ENCODE measurements at regions not wholly inside any gene's neighbourhood (a gene's known extent, or its start where the extent isn't known, plus 50 kb on each side); places are given as distances from the start of the nearest gene placed in this dataset.

DNA sequence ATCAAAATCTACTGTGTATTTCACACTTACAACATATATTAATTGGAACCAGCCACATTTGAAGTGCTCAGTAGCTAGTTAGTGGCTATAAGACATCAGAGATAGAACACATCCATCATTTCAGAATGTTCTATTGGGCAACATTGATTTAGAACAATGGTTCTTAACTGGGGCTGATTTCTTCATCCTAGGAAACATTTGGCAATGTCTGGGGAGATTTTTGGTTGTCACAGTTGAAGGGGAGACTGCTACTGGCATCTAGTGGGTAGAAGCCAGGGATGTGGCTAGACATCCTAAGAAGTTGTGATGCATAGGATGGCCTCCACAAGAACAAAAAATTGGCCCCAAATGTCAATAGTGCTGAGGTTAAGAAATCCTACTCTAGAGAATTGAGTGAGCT lies 132.5 kb downstream of the OLIG3 start:
- no peak for TF ChIP-seq POLR2A (IDR thresholded peaks at IDR 0.05)
- TF ChIP-seq, protein P1, sequence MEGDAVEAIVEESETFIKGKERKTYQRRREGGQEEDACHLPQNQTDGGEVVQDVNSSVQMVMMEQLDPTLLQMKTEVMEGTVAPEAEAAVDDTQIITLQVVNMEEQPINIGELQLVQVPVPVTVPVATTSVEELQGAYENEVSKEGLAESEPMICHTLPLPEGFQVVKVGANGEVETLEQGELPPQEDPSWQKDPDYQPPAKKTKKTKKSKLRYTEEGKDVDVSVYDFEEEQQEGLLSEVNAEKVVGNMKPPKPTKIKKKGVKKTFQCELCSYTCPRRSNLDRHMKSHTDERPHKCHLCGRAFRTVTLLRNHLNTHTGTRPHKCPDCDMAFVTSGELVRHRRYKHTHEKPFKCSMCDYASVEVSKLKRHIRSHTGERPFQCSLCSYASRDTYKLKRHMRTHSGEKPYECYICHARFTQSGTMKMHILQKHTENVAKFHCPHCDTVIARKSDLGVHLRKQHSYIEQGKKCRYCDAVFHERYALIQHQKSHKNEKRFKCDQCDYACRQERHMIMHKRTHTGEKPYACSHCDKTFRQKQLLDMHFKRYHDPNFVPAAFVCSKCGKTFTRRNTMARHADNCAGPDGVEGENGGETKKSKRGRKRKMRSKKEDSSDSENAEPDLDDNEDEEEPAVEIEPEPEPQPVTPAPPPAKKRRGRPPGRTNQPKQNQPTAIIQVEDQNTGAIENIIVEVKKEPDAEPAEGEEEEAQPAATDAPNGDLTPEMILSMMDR (IDR thresholded peaks at IDR 0.05), result no peak
- Histone ChIP-seq H3K27ac (no peak overlapping the region), H3K27me3 (no peaks in the 10 kb centered on the region), H3K4me3 (no peak overlapping the region), H3K4me1 (no peaks in the 10 kb centered on the region), H3K9me3 (no peaks in the 10 kb centered on the region), H3K36me3 (no peaks in the 10 kb centered on the region)
- no peak for DNase-seq

DNA sequence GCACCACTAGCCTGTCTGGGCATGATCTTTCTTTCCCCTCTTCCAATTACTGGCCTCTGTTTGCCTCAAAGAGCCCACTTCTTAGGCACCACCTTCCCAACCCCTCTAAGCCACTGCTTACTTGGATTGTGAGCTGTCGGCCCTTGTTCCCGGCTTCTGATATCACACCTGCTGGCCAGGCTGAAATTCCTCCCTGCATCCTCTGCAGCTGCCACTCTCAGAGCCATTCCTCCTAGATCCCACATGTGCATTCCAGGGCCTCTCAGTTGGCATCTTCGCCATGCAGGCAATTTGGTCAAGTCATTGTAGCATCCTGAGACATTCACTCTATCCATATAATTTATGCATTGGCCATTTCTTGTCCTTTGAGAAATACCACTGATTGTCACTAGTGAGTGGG lies 135.9 kb downstream of the OLIG3 start:
- no peaks in the 10 kb centered on the region for H3K9me3 ChIP-seq
- DNase-seq, result no peak
- no peaks in the 10 kb centered on the region for H3K27me3 ChIP-seq
- H3K27ac ChIP-seq, result no peak overlapping the region
- peaks cover 0 to 2% (median 0%) of the 10 kb centered on the region in 4 donors for H3K4me1 ChIP-seq
- TF ChIP-seq, protein P1 (IDR thresholded peaks at IDR 0.05), result no peak
- TF ChIP-seq POLR2A (IDR thresholded peaks at IDR 0.05), result no peak
- H3K4me3 ChIP-seq, result no peak overlapping the region
- H3K36me3 ChIP-seq, result no peaks in the 10 kb centered on the region

DNA sequence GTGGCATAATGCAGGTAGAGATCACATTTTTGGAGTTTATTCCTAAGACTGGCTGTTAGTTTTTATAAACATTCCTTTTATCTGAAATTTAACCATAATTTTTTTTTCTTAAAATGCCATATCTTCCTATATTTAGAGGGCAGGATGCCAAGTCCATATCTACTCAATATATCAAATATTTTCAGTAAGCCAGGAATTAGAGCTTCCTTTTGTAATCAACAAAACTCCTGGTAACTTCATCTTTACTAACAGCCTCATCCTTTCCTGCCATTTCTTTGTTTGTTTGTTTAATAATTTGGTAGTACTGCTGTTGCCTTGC lies 136.3 kb downstream of the OLIG3 start:
- no peak for DNase-seq
- no peaks in the 10 kb centered on the region for H3K27me3 ChIP-seq
- H3K9me3 ChIP-seq, result no peaks in the 10 kb centered on the region
- H3K4me1 ChIP-seq, result peaks cover 0 to 6% (median 0%) of the 10 kb centered on the region in 4 donors
- H3K4me3 ChIP-seq, result no peak overlapping the region
- H3K36me3 ChIP-seq, result no peaks in the 10 kb centered on the region
- H3K27ac ChIP-seq, result no peak overlapping the region
- TF ChIP-seq POLR2A (IDR thresholded peaks at IDR 0.05), result no peak
- TF ChIP-seq, protein P1 (IDR thresholded peaks at IDR 0.05), result no peak

DNA sequence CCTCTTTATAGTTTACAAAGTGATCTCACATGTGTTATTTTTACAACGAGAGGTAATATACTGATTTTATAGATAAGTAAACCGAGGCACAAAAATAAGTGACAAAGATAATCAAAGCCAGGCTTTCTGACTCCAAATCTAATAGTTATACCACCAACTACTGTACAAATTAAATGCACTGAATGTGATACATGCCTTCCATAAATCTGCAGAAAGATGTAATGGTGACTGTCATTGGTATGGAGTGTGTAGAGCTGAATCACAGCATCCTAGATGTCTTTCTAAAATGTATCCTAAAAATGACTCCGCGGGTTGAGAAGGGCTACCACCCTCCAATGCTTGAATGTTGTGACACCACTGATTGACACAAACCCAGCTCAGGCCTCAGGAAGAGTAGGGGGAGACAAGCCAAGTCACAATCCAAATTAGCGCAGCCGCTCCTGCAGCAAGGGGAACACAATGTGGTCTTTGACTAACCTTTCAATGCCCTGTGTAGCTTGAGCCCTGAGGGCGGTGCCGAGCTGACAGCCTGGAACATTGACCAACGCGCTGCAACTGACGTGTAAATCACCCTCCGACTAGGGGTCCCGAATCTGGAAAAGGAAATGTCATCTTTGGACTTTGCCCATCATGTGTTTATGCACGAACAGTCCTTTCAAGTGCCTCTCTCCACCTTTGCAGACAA lies 136.8 kb downstream of the OLIG3 start:
- H3K4me3 ChIP-seq, result no peak overlapping the region
- no peak for DNase-seq
- no peaks in the 10 kb centered on the region for H3K36me3 ChIP-seq
- TF ChIP-seq POLR2A (IDR thresholded peaks at IDR 0.05), result no peak
- TF ChIP-seq, protein P1 (IDR thresholded peaks at IDR 0.05), result no peak
- no peaks in the 10 kb centered on the region for H3K27me3 ChIP-seq
- H3K9me3 ChIP-seq, result no peaks in the 10 kb centered on the region
- H3K4me1 ChIP-seq, result peaks cover 0 to 10% (median 0%) of the 10 kb centered on the region in 4 donors
- H3K27ac ChIP-seq, result no peak overlapping the region

DNA sequence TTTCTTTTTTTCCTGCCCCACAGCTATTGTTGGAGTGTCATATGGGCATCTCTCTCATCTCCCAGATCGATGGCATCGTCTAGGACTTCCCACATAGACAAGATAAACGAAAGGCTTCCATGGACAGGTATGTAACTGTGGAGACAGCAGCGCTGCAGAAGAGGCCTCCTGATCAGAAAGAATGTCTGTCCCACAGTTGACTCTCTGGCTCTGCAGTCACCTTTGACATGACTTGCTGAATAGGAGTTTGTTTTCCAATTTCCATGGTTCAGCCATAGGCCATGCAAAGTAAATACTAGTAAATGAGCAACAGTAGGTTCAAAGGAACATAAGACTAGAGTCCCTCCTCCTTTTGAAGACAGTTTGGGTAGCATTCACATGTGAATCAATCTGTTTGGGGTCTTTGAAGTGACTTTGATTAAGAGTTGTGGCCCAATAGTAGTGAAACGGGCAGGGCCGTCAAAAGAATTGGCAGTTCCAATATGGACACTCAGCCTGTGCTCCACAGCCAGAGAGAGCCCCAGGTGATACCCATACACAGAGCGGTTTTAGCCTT lies 134.7 kb upstream of the IFNGR1 start:
- Histone ChIP-seq H3K4me3 (no peak overlapping the region), H3K4me1 (peaks cover 0 to 10% (median 0%) of the 10 kb centered on the region in 4 donors), H3K9me3 (no peaks in the 10 kb centered on the region), H3K27ac (no peak overlapping the region), H3K36me3 (no peaks in the 10 kb centered on the region), H3K27me3 (no peaks in the 10 kb centered on the region)
- TF ChIP-seq, protein P1 (IDR thresholded peaks at IDR 0.05), result no peak
- TF ChIP-seq POLR2A (IDR thresholded peaks at IDR 0.05), result no peak
- DNase-seq, result no peak

All from Peyer's patch (tissue), 4 donors.